Left lung (tissue), 4 donors: ENCODE measurements at regions not wholly inside any gene's neighbourhood (a gene's known extent, or its start where the extent isn't known, plus 50 kb on each side); places are given as distances from the start of the nearest gene placed in this dataset.
"Not testable (repeated sequence)": the region's sequence is repeated elsewhere in the genome, so short reads cannot be mapped to it uniquely, and the experiment has no call there.

Experiments
- ATAC-seq: fragments of 200-7000 bp; cut with Tn5 transposase; one replicate; pipeline ENCODE4 v1.9.1; 2020; ENCODE audit warnings: moderate library complexity
- DNase-seq, 4 donors: peaks; one replicate each; pipeline ENCODE4 v3.0.0-alpha.2; 2013 to 2020
- H3K27ac ChIP-seq, 2 donors: fragments of 200-600 bp; sonication (generic) in 1 of 2; one replicate each; pipeline versions ENCODE4 v1.5.0 to v1.8.0; 2020 to 2021
- H3K27me3 ChIP-seq, 2 donors: fragments of 200-600 bp; sonication (generic) in 1 of 2; one replicate each; pipeline versions ENCODE4 v1.5.0 to v1.8.0; 2020 to 2021
- H3K36me3 ChIP-seq, 2 donors: fragments of 200-600 bp; sonication (generic) in 1 of 2; one replicate each; pipeline versions ENCODE4 v1.5.0 to v1.8.0; 2020 to 2021
- H3K4me1 ChIP-seq, 2 donors: fragments of 200-600 bp; one replicate each; pipeline ENCODE4 v1.8.0; 2021
- H3K4me3 ChIP-seq, 2 donors: fragments of 200-600 bp; sonication (generic) in 1 of 2; one replicate each; pipeline versions ENCODE4 v1.5.0 to v1.8.0; 2020 to 2021; ENCODE audit warnings: mild to moderate bottlenecking in 1 of 2
- H3K9me3 ChIP-seq, 2 donors: fragments of 200-600 bp; sonication (generic) in 1 of 2; one replicate each; pipeline versions ENCODE4 v1.5.0 to v1.8.0; 2020 to 2021
- intact Hi-C, 2 donors: fragments of 100-400 bp; cut with DNase I; formaldehyde crosslinking; loops; one replicate each; pipeline versions ENCODE4 v1.11.2 to v1.14.2; 2022
- TF ChIP-seq, protein P1 (sequence below), 2 donors: fragments of 200-600 bp; sonication (generic) in 1 of 2; IDR thresholded peaks; one replicate each; pipeline versions ENCODE4 v1.5.0 to v1.8.0; 2021; ENCODE audit warnings: antibody characterized with exemption in 2 of 2
- donor health status: DM: no; HTN: yes; CAD: no.
- donor health status: DM: no; HTN: no; CAD: no.

DNA sequence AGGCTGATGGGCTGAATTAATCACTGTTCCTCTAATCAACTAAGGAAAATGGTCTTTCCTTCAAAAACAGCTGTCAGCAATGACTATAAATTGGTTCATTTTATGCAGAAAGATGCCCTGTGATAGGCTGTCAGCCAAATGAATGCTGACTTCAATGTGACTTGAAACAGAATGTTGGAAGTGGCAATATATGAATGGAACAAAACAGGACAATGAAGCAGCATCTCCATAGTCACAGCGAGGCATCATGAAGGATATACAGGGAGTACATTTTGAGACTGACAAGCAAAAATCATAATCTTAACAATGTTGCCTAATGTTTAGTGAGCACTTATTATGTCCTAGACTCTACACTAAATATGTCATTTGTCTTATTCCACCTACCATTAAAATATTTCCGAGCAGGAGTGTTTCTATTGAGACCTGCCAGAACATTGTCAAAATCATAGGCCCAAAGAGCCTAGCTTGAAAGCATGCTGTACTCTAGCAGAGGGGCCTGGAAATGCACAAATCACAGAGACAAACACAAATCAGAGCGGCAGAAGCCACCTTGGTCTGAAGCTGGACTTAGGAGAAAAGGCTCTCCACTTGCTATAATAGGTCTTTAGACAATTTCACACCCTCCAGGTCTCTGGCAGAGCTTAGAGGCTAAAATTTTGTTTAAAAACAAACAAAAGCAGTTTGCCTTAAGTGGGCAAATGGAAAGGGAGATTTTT, 63.3 kb downstream of the FAM50B start:
- Histone ChIP-seq H3K4me1 (peaks cover 11 to 25% of the 10 kb centered on the region in 2 donors), H3K27me3 (no peaks in the 10 kb centered on the region), H3K36me3 (no peaks in the 10 kb centered on the region), H3K27ac (peak overlapping the region; percentile 67 to 74), H3K4me3 (no peak overlapping the region), H3K9me3 (no peaks in the 10 kb centered on the region)
- ATAC-seq (peak; percentile 9), DNase-seq (no peak)
- intact Hi-C loops, result no loop called here
- TF ChIP-seq, protein P1, sequence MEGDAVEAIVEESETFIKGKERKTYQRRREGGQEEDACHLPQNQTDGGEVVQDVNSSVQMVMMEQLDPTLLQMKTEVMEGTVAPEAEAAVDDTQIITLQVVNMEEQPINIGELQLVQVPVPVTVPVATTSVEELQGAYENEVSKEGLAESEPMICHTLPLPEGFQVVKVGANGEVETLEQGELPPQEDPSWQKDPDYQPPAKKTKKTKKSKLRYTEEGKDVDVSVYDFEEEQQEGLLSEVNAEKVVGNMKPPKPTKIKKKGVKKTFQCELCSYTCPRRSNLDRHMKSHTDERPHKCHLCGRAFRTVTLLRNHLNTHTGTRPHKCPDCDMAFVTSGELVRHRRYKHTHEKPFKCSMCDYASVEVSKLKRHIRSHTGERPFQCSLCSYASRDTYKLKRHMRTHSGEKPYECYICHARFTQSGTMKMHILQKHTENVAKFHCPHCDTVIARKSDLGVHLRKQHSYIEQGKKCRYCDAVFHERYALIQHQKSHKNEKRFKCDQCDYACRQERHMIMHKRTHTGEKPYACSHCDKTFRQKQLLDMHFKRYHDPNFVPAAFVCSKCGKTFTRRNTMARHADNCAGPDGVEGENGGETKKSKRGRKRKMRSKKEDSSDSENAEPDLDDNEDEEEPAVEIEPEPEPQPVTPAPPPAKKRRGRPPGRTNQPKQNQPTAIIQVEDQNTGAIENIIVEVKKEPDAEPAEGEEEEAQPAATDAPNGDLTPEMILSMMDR (IDR thresholded peaks at IDR 0.05), result no peak

DNA sequence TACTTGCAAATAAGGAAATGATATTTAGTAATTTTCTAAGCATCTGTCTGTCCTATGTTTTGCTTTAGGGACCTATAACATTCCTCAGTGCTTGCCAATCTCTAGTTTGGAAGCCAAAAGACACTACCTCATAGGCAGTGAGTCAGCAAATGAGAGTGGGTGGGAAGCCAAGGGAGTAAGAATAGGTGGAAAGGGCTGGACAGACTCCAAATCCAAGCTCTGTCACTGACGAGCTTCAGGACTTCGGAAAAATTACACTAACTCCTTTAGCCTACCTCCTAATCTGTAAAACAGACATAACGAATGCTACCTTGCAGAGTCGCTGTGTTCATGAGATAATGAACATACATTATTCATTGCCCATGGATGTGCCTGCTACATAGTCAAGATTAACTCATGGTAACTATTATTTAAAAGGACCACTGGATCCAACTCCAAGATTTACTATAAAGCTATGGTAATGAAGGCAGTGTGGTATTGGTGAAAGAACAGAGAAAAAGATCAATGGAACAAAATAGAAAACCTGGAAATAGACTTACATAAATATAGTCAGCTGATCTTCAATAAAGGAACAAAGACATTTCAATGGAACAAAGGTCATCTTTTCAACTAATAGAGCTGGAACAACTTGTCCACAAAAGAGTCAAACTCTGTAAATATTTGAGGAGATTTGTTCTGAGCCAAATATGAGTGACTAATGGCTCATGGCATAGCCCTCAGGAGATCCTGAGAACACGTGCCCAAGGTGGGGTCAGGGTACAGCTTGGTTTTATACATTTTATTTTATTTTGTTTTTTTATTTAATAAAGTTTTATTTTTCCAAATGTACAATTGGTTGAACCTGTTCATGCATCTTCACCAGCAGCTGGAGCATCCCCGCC, 64.1 kb downstream of the FAM50B start:
- intact Hi-C loops, result no loop called here
- no peaks in the 10 kb centered on the region for H3K27me3 ChIP-seq
- ATAC-seq (peak; percentile 77), DNase-seq (peak in 1 of 4 donors; percentile 33)
- H3K36me3 ChIP-seq, result no peaks in the 10 kb centered on the region
- H3K4me3 ChIP-seq, result no peak overlapping the region
- no peaks in the 10 kb centered on the region for H3K9me3 ChIP-seq
- H3K4me1 ChIP-seq, result peaks cover 14 to 25% of the 10 kb centered on the region in 2 donors
- TF ChIP-seq, protein P1 (IDR thresholded peaks at IDR 0.05), result no peak
- H3K27ac ChIP-seq, result peak overlapping the region; percentile 67 to 74

DNA sequence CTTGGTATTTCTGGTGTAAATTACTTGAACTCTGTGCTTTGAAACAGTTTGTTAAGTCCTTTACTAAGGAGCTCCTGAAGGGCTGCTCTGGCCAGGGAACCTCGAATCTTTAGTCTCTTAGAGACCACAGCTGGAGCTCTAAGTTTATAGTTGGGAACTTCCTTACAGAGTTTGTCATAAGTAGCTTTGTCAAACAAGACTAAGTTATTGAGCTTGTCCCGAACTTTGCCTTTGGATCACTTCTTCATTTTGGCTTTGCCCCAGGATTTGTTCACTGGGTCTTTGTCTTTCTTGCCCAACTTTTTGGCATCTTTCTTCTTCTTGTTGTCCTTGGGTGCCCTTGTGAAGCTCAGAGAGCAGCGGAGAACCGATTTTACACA, 64.8 kb downstream of the FAM50B start:
- H3K4me3 ChIP-seq, result no peak overlapping the region
- intact Hi-C loops, result no loop called here
- H3K9me3 ChIP-seq, result no peaks in the 10 kb centered on the region
- H3K27me3 ChIP-seq, result no peaks in the 10 kb centered on the region
- peaks cover 18 to 25% of the 10 kb centered on the region in 2 donors for H3K4me1 ChIP-seq
- peak overlapping the region; percentile 67 to 74 for H3K27ac ChIP-seq
- ATAC-seq (no peak), DNase-seq (no peak)
- TF ChIP-seq, protein P1 (IDR thresholded peaks at IDR 0.05), result no peak
- no peaks in the 10 kb centered on the region for H3K36me3 ChIP-seq

DNA sequence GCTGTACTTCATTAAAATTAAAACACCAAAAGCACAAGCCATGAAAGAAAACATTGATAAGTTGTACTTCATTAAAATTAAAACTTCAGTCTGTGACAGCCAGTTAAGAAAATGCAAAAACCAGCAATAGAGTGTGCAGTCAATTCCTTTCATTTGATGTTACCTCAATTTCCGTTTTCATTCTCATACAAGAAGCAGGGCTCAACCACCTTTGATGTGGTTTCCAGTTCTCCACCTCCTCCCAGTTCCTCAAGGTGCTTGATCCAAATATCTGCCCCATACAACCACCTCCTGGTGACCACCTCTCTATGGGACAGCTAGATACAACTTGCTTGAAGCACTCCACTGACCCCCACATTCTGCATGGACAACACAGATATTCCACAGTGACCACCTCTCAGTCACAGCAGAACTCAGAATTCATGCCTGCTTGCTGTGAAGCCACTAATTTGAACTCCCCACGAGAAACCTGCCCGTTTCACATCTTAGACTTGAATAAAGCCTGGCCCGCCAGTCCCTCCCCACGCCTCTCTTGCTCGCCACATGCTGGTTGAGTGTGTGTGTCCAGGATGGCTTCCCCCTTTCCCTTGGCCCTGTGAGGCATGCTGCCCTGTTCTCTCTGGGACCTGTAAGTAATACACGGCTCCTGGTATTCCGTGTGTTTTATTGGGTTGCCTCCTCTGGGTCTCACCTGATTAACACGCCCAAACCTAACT, 66.1 kb downstream of the FAM50B start:
- Histone ChIP-seq H3K4me1 (peaks cover 18 to 25% of the 10 kb centered on the region in 2 donors), H3K27ac (no peak overlapping the region), H3K9me3 (no peaks in the 10 kb centered on the region), H3K27me3 (no peaks in the 10 kb centered on the region), H3K36me3 (no peaks in the 10 kb centered on the region), H3K4me3 (no peak overlapping the region)
- intact Hi-C loops, result no loop called here
- ATAC-seq (no peak), DNase-seq (no peak)
- TF ChIP-seq, protein P1 (IDR thresholded peaks at IDR 0.05), result no peak

DNA sequence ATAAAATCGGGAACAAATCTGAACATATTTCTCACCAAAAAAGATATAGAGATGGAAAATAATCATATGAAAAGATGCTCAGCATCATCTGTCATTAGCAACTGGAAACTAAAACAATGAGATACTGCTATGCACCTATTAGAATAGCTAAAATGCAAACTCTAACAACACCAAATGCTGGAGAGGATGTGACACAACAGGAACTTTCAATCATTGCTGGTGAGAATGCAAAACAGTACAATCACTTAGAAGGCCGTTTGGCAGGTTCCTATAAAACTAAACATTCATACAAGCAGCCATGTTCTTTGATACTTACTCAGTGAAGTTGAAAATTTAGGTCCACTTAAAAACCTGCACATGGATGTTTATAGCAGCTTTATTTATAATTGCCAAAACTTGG, 67.0 kb downstream of the FAM50B start:
- no peaks in the 10 kb centered on the region for H3K36me3 ChIP-seq
- H3K27me3 ChIP-seq, result no peaks in the 10 kb centered on the region
- DNase-seq, result no peak
- no peaks in the 10 kb centered on the region for H3K9me3 ChIP-seq
- intact Hi-C loops, result no loop called here
- no peak overlapping the region for H3K27ac ChIP-seq
- TF ChIP-seq, protein P1 (IDR thresholded peaks at IDR 0.05), result no peak
- no peak for ATAC-seq
- H3K4me3 ChIP-seq, result no peak overlapping the region
- peaks cover 18 to 24% of the 10 kb centered on the region in 2 donors for H3K4me1 ChIP-seq

DNA sequence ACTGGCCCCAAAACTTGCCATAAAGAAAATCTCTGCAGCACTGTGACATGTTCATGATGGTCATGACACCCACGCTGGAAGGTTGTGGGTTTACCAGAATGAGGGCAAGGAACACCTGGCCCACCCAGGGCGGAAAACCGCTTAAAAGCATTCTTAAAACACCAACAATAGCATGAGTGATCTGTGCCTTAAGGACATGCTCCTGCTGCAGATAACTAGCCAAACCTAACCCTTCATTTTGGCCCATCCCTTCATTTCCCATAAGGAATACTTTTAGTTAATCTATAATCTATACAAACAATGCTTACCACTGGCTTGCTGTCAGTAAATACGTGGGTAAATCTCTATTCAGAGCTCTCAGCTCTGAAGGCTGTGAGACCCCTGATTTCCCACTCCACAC, 67.6 kb downstream of the FAM50B start:
- intact Hi-C loops, H3K9me3 ChIP-seq, H3K27me3 ChIP-seq, H3K36me3 ChIP-seq, ATAC-seq, H3K4me3 ChIP-seq, DNase-seq, H3K27ac ChIP-seq: not testable (repeated sequence)
- H3K4me1 ChIP-seq, result peaks cover 16 to 19% of the 10 kb centered on the region in 2 donors
